Trophoblast cell (in vitro differentiated cells and primary cell): ENCODE measurements at regions not wholly inside any gene's neighbourhood (a gene's known extent, or its start where the extent isn't known, plus 50 kb on each side); places are given as distances from the start of the nearest gene placed in this dataset.

Experiments used
- DNase-seq, 2 donors: peaks; one replicate each; pipeline ENCODE4 v3.0.0-alpha.2; 2016
- H2AFZ ChIP-seq: 2 replicates; pipeline ENCODE4 v1.6.1; 2013; ENCODE audit warnings: low read length, moderate library complexity, mild to moderate bottlenecking; ENCODE audit not compliant: insufficient read depth, poor library complexity
- H2AK5ac ChIP-seq: 2 replicates; pipeline ENCODE4 v1.6.1; 2013; ENCODE audit warnings: mild to moderate bottlenecking, low read length
- H2BK120ac ChIP-seq: 2 replicates; pipeline ENCODE4 v1.6.1; 2013; ENCODE audit warnings: low read length, mild to moderate bottlenecking, moderate library complexity; ENCODE audit not compliant: insufficient read depth, poor library complexity
- H2BK12ac ChIP-seq: 2 replicates; pipeline ENCODE4 v1.6.1; 2013; ENCODE audit warnings: mild to moderate bottlenecking, low read length, moderate library complexity
- H2BK5ac ChIP-seq: 2 replicates; pipeline ENCODE4 v1.6.1; 2013; ENCODE audit warnings: low read length, low read depth, moderate library complexity, mild to moderate bottlenecking; ENCODE audit not compliant: poor library complexity
- H3K14ac ChIP-seq: 2 replicates; pipeline ENCODE4 v1.6.1; 2013; ENCODE audit warnings: mild to moderate bottlenecking, low read length
- H3K18ac ChIP-seq: 2 replicates; pipeline ENCODE4 v1.6.1; 2013; ENCODE audit warnings: mild to moderate bottlenecking, low read length
- H3K23ac ChIP-seq: 2 replicates; pipeline ENCODE4 v1.6.1; 2013; ENCODE audit warnings: low read length
- H3K27ac ChIP-seq: 2 replicates; pipeline ENCODE4 v1.5.1; 2013; ENCODE audit warnings: low read depth, mild to moderate bottlenecking, inconsistent platforms, low read length, moderate library complexity
- H3K27me3 ChIP-seq: 2 replicates; pipeline ENCODE4 v1.6.1; 2013; ENCODE audit warnings: inconsistent platforms, mild to moderate bottlenecking, low read length, moderate library complexity; ENCODE audit not compliant: insufficient read depth
- H3K36me3 ChIP-seq, 2 experiments: 1 replicate in 1 of 2; 2 replicates in 1 of 2; pipeline ENCODE4 v1.6.1; 2013; ENCODE audit warnings: low read length in 2 of 2, mild to moderate bottlenecking in 2 of 2, moderate library complexity in 1 of 2; ENCODE audit not compliant: insufficient read depth in 2 of 2, control insufficient read depth in 1 of 2
- H3K4ac ChIP-seq: 2 replicates; pipeline ENCODE4 v1.6.1; 2013; ENCODE audit warnings: low read depth, mild to moderate bottlenecking, low read length, moderate library complexity
- H3K4me1 ChIP-seq, 2 experiments: 1 replicate in 1 of 2; 2 replicates in 1 of 2; pipeline ENCODE4 v1.6.1; 2013; ENCODE audit warnings: low read length in 2 of 2, mild to moderate bottlenecking in 2 of 2, moderate library complexity in 1 of 2; ENCODE audit not compliant: insufficient read depth in 2 of 2, control insufficient read depth in 1 of 2
- H3K4me2 ChIP-seq: 2 replicates; pipeline ENCODE4 v1.6.1; 2013; ENCODE audit warnings: inconsistent platforms, mild to moderate bottlenecking, low read length, moderate library complexity
- H3K4me3 ChIP-seq: 2 replicates; pipeline ENCODE4 v1.5.1; 2013; ENCODE audit warnings: mild to moderate bottlenecking, low read depth, low read length, inconsistent platforms
- H3K79me1 ChIP-seq: one replicate; pipeline ENCODE4 v1.6.1; 2013; ENCODE audit warnings: low read length
- H3K79me2 ChIP-seq: 2 replicates; pipeline ENCODE4 v1.6.1; 2013; ENCODE audit warnings: low read length, mild to moderate bottlenecking; ENCODE audit not compliant: control insufficient read depth, insufficient read depth, poor library complexity
- H3K9ac ChIP-seq: 2 replicates; pipeline ENCODE4 v1.6.1; 2013; ENCODE audit warnings: mild to moderate bottlenecking, low read length
- H3K9me3 ChIP-seq: 2 replicates; pipeline ENCODE4 v1.6.1; 2013; ENCODE audit warnings: low read depth, mild to moderate bottlenecking, control low read depth, inconsistent platforms, low read length; ENCODE audit not compliant: insufficient read depth
- H4K12ac ChIP-seq: 2 replicates; pipeline ENCODE4 v1.6.1; 2013; ENCODE audit warnings: low read depth, mild to moderate bottlenecking, low read length, moderate library complexity
- H4K8ac ChIP-seq: 2 replicates; pipeline ENCODE4 v1.6.1; 2013; ENCODE audit warnings: low read depth, mild to moderate bottlenecking, low read length, moderate library complexity
- H4K91ac ChIP-seq: one replicate; pipeline ENCODE4 v1.6.1; 2013; ENCODE audit warnings: low read depth, mild to moderate bottlenecking, low read length, moderate library complexity
- WGBS: extraction: QIAGEN DNeasy Blood & Tissue Kit; methylation state at CpG from one replicate; pipeline ENCODE4 v1.1.7; 2013; ENCODE audit warnings: missing lambda C conversion rate; ENCODE audit not compliant: insufficient read length, insufficient coverage; ENCODE audit errors: extremely low coverage; 5-methylcytosine and 5-hydroxymethylcytosine counted together

GRCh38 chr12:98007963-98008362, 507.4 kb upstream of the TMPO start:
- Histone ChIP-seq H3K4me3 (no peak overlapping the region), H3K9me3 (no peaks in the 10 kb centered on the region), H2BK120ac (no peak overlapping the region), H4K8ac (no peak overlapping the region), H2BK12ac (no peak overlapping the region), H4K12ac (no peak overlapping the region), H3K4me2 (no peak overlapping the region), H3K36me3 (no peaks in the 10 kb centered on the region), H2BK5ac (no peak overlapping the region), H3K4me1 (no peaks in the 10 kb centered on the region), H3K27me3 (no peaks in the 10 kb centered on the region), H3K79me2 (no peaks in the 10 kb centered on the region), H3K27ac (no peak overlapping the region), H3K18ac (no peak overlapping the region), H3K14ac (no peak overlapping the region), H3K79me1 (no peaks in the 10 kb centered on the region), H3K9ac (no peak overlapping the region), H4K91ac (no peak overlapping the region), H3K4ac (no peak overlapping the region), H3K23ac (no peak overlapping the region), H2AK5ac (no peak overlapping the region), H2AFZ (no peak overlapping the region)
- no CpG with 5 or more reads among the region's 1 CpG for WGBS
- DNase-seq: no peak

DNA sequence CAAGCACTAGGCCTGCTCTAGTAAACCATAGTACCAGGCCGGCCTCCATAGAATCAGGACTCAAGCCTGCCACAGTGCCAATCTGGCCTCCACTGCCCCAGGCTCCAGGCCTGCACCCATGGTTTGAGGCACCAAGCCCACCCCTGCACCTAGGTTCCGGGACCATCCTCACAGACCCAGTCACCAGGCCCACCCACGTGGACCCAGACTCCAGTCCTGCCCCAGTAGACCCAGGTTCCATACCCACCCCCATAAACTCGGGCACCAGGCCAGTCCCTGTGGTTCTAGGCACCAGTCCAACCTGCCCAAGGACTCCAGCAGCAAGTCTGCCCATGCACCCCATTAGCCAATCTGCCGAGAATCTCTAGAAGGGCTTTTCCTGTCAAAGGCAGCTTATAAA, 501.8 kb upstream of the TMPO start:
- no peak overlapping the region for H2AK5ac ChIP-seq

DNA sequence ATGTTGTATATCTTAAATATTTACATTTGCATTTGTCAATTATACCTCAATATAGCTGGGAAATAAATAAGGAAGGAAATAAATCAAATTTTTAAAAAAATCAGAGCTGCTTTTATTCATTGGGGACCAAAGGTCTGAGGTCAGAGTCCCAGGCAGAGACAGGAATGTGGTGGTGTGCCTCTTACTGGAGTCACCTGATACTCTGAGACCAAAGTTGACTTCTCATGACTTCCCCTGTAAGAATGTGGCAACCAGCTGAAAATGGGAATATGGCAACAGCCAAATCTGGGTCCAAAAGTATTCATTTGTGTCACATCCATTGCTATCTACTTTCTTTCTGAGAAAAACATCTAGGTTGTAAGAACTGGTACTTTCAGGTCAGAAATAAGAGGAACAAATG, 496.6 kb upstream of the TMPO start:
- Histone ChIP-seq H2BK12ac (no peak overlapping the region), H3K23ac (no peak overlapping the region), H4K8ac (no peak overlapping the region), H4K12ac (no peak overlapping the region), H3K79me2 (no peaks in the 10 kb centered on the region), H2BK120ac (no peak overlapping the region), H3K27ac (no peak overlapping the region), H3K4me1 (no peaks in the 10 kb centered on the region), H3K4me3 (no peak overlapping the region), H3K4me2 (no peak overlapping the region), H3K4ac (no peak overlapping the region), H3K9me3 (no peaks in the 10 kb centered on the region), H3K9ac (no peak overlapping the region), H3K18ac (no peak overlapping the region), H4K91ac (no peak overlapping the region), H3K79me1 (no peaks in the 10 kb centered on the region), H2BK5ac (no peak overlapping the region), H3K14ac (no peak overlapping the region), H3K36me3 (no peaks in the 10 kb centered on the region), H2AFZ (no peak overlapping the region), H3K27me3 (no peaks in the 10 kb centered on the region), H2AK5ac (no peak overlapping the region)
- no peak for DNase-seq

More for the DNA sequence above, 501.8 kb upstream of the TMPO start:
- H3K36me3 ChIP-seq: no peaks in the 10 kb centered on the region
- H2BK5ac ChIP-seq: no peak overlapping the region
- H3K14ac ChIP-seq: no peak overlapping the region
- peaks cover 2% of the 10 kb centered on the region for H3K9me3 ChIP-seq
- no peak overlapping the region for H3K4me3 ChIP-seq
- H2BK120ac ChIP-seq: no peak overlapping the region
- no peak overlapping the region for H4K91ac ChIP-seq
- H4K12ac ChIP-seq: no peak overlapping the region
- H3K4ac ChIP-seq: no peak overlapping the region
- no peak overlapping the region for H3K4me2 ChIP-seq
- H3K79me2 ChIP-seq: no peaks in the 10 kb centered on the region
- H3K18ac ChIP-seq: no peak overlapping the region
- no peaks in the 10 kb centered on the region for H3K27me3 ChIP-seq
- no peak overlapping the region for H3K23ac ChIP-seq
- no peaks in the 10 kb centered on the region for H3K4me1 ChIP-seq
- no peak overlapping the region for H2AFZ ChIP-seq
- DNase-seq: no peak
- no peak overlapping the region for H3K9ac ChIP-seq
- H3K79me1 ChIP-seq: no peaks in the 10 kb centered on the region
- no peak overlapping the region for H4K8ac ChIP-seq
- H3K27ac ChIP-seq: no peak overlapping the region
- no CpG with 5 or more reads among the region's 5 CpGs for WGBS
- H2BK12ac ChIP-seq: no peak overlapping the region

DNA sequence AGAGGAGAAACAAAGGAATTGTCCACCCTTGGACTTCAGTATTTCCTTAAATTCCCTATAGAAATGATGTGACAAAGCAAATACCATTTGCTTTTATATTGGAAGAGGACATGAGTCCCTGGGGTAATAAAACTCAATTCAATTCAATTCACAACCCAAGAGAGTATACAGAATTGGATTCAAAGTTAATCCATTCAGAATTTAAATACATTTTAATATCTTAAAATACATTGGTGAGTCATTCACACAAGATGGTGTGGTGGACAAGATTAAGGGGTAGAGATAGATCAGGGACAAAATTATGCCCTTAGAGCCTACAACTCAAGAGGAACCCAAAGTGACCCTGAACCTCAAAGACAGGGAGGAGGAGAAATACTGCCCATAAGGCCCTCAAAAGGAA, 495.0 kb upstream of the TMPO start:
- Histone ChIP-seq H3K14ac (no peak overlapping the region), H4K8ac (no peak overlapping the region), H2BK12ac (no peak overlapping the region)

DNA sequence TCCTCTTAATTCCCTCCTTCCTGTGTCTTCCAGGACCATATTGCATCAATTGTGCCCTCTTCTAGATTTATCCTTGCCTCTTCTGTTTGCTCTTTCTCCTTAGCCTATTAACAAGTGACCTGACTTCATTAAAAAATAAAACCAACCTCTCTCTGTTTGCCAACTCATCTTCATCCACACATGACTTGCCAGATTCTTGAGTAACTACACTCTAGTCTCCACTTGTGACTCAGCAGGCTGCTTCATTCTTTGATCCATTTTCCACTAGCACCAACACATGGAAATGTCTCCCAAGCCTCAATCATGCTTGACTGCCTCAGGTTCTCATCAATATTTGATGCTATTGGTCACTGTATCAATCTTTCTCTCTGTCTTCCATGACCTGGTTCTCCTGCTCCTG, 492.4 kb upstream of the TMPO start:
- no peaks in the 10 kb centered on the region for H3K79me1 ChIP-seq
- DNase-seq: no peak
- H3K79me2 ChIP-seq: no peaks in the 10 kb centered on the region
- H2BK120ac ChIP-seq: no peak overlapping the region
- H3K27ac ChIP-seq: no peak overlapping the region
- H3K4me2 ChIP-seq: no peak overlapping the region
- H3K9ac ChIP-seq: no peak overlapping the region
- H4K12ac ChIP-seq: no peak overlapping the region
- no peak overlapping the region for H3K14ac ChIP-seq
- H3K36me3 ChIP-seq: no peaks in the 10 kb centered on the region
- no peaks in the 10 kb centered on the region for H3K4me1 ChIP-seq
- no peak overlapping the region for H3K4me3 ChIP-seq
- H2AK5ac ChIP-seq: no peak overlapping the region
- H4K91ac ChIP-seq: no peak overlapping the region
- H2BK5ac ChIP-seq: no peak overlapping the region
- no peak overlapping the region for H2BK12ac ChIP-seq
- no peak overlapping the region for H3K18ac ChIP-seq
- H4K8ac ChIP-seq: no peak overlapping the region
- H3K4ac ChIP-seq: no peak overlapping the region
- no peak overlapping the region for H2AFZ ChIP-seq
- no peaks in the 10 kb centered on the region for H3K27me3 ChIP-seq
- H3K23ac ChIP-seq: no peak overlapping the region
- H3K9me3 ChIP-seq: no peaks in the 10 kb centered on the region

More for the DNA sequence above, 495.0 kb upstream of the TMPO start:
- no peak for DNase-seq
- H3K4me2 ChIP-seq: no peak overlapping the region
- H2BK5ac ChIP-seq: no peak overlapping the region
- H3K27ac ChIP-seq: no peak overlapping the region
- H3K9ac ChIP-seq: no peak overlapping the region
- no peak overlapping the region for H2AK5ac ChIP-seq
- H3K4me3 ChIP-seq: no peak overlapping the region
- no peak overlapping the region for H2BK120ac ChIP-seq
- no peak overlapping the region for H4K91ac ChIP-seq
- H3K79me1 ChIP-seq: no peaks in the 10 kb centered on the region
- no peaks in the 10 kb centered on the region for H3K27me3 ChIP-seq
- no peaks in the 10 kb centered on the region for H3K36me3 ChIP-seq
- no peak overlapping the region for H4K12ac ChIP-seq
- no peak overlapping the region for H3K23ac ChIP-seq
- no peak overlapping the region for H2AFZ ChIP-seq
- H3K4me1 ChIP-seq: no peaks in the 10 kb centered on the region
- H3K9me3 ChIP-seq: no peaks in the 10 kb centered on the region
- no peaks in the 10 kb centered on the region for H3K79me2 ChIP-seq
- no peak overlapping the region for H3K4ac ChIP-seq
- H3K18ac ChIP-seq: no peak overlapping the region
